Upper lobe of left lung (tissue), 4 donors: ENCODE measurements at regions not wholly inside any gene's neighbourhood (a gene's known extent, or its start where the extent isn't known, plus 50 kb on each side); places are given as distances from the start of the nearest gene placed in this dataset.

ENCODE experiments used
- EP300 ChIP-seq, 4 donors: sonication (generic); formaldehyde crosslinking; IDR thresholded peaks; one replicate each; pipeline ENCODE4 v1.5.1; 2017; ENCODE audit warnings: antibody characterized with exemption in 4 of 4, control low read depth in 2 of 4
- POLR2A ChIP-seq, 4 donors: fragments of 450-650 bp; IDR thresholded peaks; one replicate each; pipeline ENCODE4 v1.5.1; 2016 to 2017; ENCODE audit warnings: antibody characterized with exemption in 4 of 4, mild to moderate bottlenecking in 2 of 4
- POLR2AphosphoS5 ChIP-seq, 2 donors: sonication (generic); formaldehyde crosslinking; IDR thresholded peaks; one replicate each; pipeline ENCODE4 v1.5.1; 2017; ENCODE audit warnings: antibody characterized with exemption in 2 of 2
- TF ChIP-seq, protein P1 (sequence below), 6 experiments: fragments of 450-650 bp in 4 of 6; fragments of 200-600 bp in 2 of 6; sonication (generic) in 2 of 6; IDR thresholded peaks; one replicate each; pipeline ENCODE4 v1.5.1; 2016 to 2019; ENCODE audit warnings: antibody characterized with exemption in 6 of 6

DNA sequence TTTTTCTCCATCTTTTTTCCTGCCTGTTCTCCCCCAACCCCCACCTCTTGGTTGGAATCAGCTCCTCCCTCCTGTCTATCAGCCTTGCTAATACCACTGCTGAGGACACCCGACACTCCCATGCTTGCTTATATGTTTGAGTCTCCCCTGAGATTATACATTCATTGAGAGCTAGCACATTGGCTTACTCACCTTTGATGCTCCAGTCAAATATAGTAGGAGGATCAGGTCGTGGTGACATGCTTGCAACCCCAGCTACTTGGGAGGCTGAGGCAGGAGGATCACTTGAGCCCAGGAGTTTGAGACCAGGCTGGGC is 91.5 kb upstream of the CCBE1 start:
- TF ChIP-seq EP300 (IDR thresholded peaks at IDR 0.05) = no peak
- TF ChIP-seq, protein P1, sequence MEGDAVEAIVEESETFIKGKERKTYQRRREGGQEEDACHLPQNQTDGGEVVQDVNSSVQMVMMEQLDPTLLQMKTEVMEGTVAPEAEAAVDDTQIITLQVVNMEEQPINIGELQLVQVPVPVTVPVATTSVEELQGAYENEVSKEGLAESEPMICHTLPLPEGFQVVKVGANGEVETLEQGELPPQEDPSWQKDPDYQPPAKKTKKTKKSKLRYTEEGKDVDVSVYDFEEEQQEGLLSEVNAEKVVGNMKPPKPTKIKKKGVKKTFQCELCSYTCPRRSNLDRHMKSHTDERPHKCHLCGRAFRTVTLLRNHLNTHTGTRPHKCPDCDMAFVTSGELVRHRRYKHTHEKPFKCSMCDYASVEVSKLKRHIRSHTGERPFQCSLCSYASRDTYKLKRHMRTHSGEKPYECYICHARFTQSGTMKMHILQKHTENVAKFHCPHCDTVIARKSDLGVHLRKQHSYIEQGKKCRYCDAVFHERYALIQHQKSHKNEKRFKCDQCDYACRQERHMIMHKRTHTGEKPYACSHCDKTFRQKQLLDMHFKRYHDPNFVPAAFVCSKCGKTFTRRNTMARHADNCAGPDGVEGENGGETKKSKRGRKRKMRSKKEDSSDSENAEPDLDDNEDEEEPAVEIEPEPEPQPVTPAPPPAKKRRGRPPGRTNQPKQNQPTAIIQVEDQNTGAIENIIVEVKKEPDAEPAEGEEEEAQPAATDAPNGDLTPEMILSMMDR (IDR thresholded peaks at IDR 0.05) = no peak
- no peak for TF ChIP-seq POLR2AphosphoS5 (IDR thresholded peaks at IDR 0.05)
- TF ChIP-seq POLR2A (IDR thresholded peaks at IDR 0.05) = no peak
